ENCODE measurements at regions not wholly inside any gene's neighbourhood (a gene's known extent, or its start where the extent isn't known, plus 50 kb on each side); places are given as distances from the start of the nearest gene placed in this dataset.

GRCh38 chr2:242019344-242019743, 149.8 kb downstream of the RTP5 start:
- H3K27ac ChIP-seq (replicated peaks), result no peak overlapping the region
- peaks cover 13% of the 10 kb centered on the region for H3K27me3 ChIP-seq (ENCODE audit: insufficient read depth, poor library complexity, severe bottlenecking)
- no peak overlapping the region for H3K4me3 ChIP-seq (replicated peaks; ENCODE audit: insufficient read depth, low read length)
- DNase-seq (ENCODE audit: low read depth in 1 of 2, low spot score in 1 of 2), result no peak
- TF ChIP-seq GABPA (IDR thresholded peaks at IDR 0.05; ENCODE audit: low read depth) (no peak), REST (IDR thresholded peaks at IDR 0.05; ENCODE audit: insufficient replicate concordance, low read depth) (no peak), CTCF (IDR thresholded peaks at IDR 0.05; ENCODE audit: insufficient read depth, low read length) (no peak)

GRCh38 chr2:242020196-242021004, 150.9 kb downstream of the RTP5 start:
- Histone ChIP-seq H3K4me3 (replicated peaks; ENCODE audit: insufficient read depth, low read length) (no peak overlapping the region), H3K27ac (replicated peaks) (no peak overlapping the region), H3K27me3 (ENCODE audit: insufficient read depth, poor library complexity, severe bottlenecking) (peaks cover 13% of the 10 kb centered on the region)
- TF ChIP-seq GABPA (IDR thresholded peaks at IDR 0.05; ENCODE audit: low read depth), result no peak
- no peak for TF ChIP-seq POLR2AphosphoS5 (IDR thresholded peaks at IDR 0.05; ENCODE audit: low read depth)
- TF ChIP-seq CTCF (IDR thresholded peaks at IDR 0.05; ENCODE audit: insufficient read depth, low read length), result no peak
- no peak for TF ChIP-seq REST (IDR thresholded peaks at IDR 0.05; ENCODE audit: insufficient replicate concordance, low read depth)
- no peak for TF ChIP-seq SPI1 (IDR thresholded peaks at IDR 0.05; ENCODE audit: borderline replicate concordance, low read depth)
- peak in 1 of 2 experiments; percentile 25 for DNase-seq (ENCODE audit: low read depth in 1 of 2, low spot score in 1 of 2)

GRCh38 chr2:242022550-242023290, 153.2 kb downstream of the RTP5 start:
- Histone ChIP-seq H3K27ac (replicated peaks) (no peak overlapping the region), H3K27me3 (ENCODE audit: insufficient read depth, poor library complexity, severe bottlenecking) (peaks cover 13% of the 10 kb centered on the region), H3K4me3 (replicated peaks; ENCODE audit: insufficient read depth, low read length) (no peak overlapping the region)
- no peak for TF ChIP-seq GABPA (IDR thresholded peaks at IDR 0.05; ENCODE audit: low read depth)
- no peak for TF ChIP-seq CTCF (IDR thresholded peaks at IDR 0.05; ENCODE audit: insufficient read depth, low read length)
- no peak for TF ChIP-seq POLR2AphosphoS5 (IDR thresholded peaks at IDR 0.05; ENCODE audit: low read depth)
- TF ChIP-seq SPI1 (IDR thresholded peaks at IDR 0.05; ENCODE audit: borderline replicate concordance, low read depth), result no peak
- no peak for TF ChIP-seq REST (IDR thresholded peaks at IDR 0.05; ENCODE audit: insufficient replicate concordance, low read depth)
- no peak for DNase-seq (ENCODE audit: low read depth in 1 of 2, low spot score in 1 of 2)
